GM18511 (cell line): ENCODE measurements at regions not wholly inside any gene's neighbourhood (a gene's known extent, or its start where the extent isn't known, plus 50 kb on each side); places are given as distances from the start of the nearest gene placed in this dataset.

Experiments used
- ATAC-seq: cut with Tn5 transposase; IDR thresholded peaks from one replicate; pipeline ENCODE4 v1.9.1; 2021; ENCODE audit warnings: mild to moderate bottlenecking, moderate library complexity; ENCODE audit not compliant: unreplicated experiment

- no peak for ATAC-seq
Observed at GRCh38 chr4:34619531-34620162, 1624.7 kb downstream of the ARAP2 start.

GRCh38 chr4:34628471-34628870 lies 1615.8 kb downstream of the ARAP2 start:
- no peak for ATAC-seq

DNA sequence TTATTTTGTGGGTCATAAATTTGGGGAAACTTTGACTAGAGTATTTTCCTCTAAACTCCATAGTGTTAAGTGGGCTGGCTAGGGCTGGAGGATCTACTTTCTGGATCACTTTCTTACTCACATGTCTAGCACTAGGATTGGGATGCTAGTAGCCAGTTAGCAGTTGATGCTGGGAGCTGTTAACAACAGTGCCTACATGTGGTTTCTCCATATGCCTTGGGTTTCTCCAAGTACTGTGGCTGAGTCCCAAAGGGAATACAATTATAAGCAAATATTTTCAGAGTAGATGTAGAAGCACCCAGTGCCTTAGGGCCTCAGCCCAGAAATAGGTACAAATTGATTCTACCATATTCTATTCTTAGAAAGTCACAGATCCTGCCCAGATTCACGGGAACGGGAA lies 1614.9 kb downstream of the ARAP2 start:
- no peak for ATAC-seq

DNA sequence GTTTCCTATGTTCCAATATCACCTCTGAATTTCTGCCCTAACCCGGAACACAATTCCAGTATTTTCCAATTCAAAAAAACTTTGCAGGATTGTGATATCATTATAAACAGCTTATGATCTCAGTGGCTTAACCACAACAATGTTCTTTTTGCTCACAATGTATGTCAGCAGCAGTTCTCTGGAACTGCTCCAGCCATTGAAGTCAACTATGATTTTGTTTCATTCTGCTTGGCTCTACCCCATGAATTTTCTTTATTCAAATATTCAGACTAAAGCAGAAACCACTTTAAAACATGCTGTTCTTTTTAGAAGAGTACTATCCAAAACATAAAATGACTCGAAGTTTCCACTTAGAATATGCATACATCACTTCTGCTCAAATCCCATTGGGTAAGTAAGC lies 1611.1 kb downstream of the ARAP2 start:
- ATAC-seq, result no peak

GRCh38 chr4:34636623-34637022 lies 1607.7 kb downstream of the ARAP2 start:
- no peak for ATAC-seq

GRCh38 chr4:34643476-34643875 lies 1600.8 kb downstream of the ARAP2 start:
- ATAC-seq, result no peak

DNA sequence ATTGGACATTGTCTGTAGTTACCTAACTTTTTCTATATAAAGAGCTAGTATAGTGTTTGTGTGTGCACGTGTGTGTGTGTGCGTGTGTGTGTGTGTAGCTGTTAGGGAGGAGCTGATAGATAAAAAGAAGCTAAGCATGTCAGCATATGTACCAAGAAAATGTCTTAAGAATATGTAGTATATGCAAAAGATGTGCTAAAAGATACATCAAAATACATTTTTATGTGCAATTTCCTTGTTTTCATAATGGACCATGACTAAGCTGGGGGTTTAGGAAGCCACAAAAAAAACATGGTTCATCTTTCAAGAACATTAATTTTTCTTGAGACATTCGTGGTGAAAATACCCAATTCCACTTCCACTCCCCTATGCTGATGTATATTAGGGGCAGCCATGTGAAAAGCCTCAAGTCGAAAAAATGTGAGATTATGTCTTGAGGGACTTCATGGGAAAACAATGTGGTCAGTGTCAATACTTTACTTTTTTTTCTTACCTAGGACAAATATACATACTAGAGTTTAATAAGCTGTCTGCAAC lies 1599.7 kb downstream of the ARAP2 start:
- ATAC-seq, result no peak

DNA sequence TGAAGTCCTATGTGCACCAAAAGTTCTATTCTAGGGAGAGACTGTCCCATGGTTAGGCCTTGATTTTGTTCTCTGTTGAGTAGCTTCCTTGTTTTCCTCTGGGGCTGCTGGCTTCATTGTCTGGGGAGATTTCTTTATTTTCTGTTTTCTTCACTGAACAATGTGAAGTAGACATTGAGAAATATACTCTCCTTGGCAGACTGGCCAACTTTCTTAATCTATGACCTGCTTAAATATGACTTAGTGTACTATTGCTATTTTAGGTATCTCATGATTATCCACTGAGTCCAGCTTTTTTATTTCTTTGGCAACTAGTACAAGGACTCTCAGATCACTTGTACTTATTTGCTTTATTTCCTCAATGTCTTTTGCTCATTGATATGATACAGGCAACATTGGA lies 1594.6 kb downstream of the ARAP2 start:
- ATAC-seq, result no peak

- no peak for ATAC-seq
Observed at GRCh38 chr4:34664051-34664450, 1580.3 kb downstream of the ARAP2 start.

DNA sequence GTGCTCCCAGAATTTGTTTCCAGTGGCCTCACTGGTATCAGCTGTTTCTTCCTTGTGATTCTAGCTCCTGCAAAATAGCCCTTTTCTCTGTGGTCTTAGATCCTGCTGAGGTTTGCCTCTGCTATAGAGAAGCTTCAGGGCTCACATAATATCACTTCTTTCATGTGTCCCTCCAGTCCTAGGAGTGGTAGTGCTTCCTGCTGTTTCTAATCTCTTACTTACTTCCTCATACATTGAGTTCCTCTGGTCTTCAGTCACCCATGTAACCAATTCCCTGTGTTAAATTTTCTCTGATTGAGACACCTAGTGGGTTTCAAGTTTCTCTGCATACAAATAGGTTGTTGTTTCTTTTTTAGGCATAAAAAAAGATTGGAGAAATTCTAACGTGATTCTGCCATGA lies 1567.9 kb downstream of the ARAP2 start:
- ATAC-seq, result no peak

GRCh38 chr4:34678431-34678830 lies 1565.9 kb downstream of the ARAP2 start:
- no peak for ATAC-seq

DNA sequence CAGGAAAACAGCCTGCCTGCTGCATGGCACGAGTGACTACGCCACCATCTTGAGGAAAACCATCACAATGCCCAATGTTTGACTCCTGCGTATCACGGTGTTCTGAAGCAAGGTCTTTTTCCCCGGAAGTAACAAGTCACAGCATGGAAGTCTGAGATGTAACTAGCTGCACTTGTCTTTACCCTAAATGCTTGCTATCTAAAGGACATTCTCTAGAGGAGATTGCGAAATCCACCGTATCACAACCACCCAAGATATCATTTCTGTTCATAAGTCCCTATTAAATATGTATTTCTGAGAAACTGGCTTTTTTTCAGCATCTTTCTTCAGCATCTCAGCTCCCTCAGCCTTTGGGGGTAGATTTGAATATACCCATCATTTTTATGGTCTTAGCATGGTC lies 1565.1 kb downstream of the ARAP2 start:
- no peak for ATAC-seq

DNA sequence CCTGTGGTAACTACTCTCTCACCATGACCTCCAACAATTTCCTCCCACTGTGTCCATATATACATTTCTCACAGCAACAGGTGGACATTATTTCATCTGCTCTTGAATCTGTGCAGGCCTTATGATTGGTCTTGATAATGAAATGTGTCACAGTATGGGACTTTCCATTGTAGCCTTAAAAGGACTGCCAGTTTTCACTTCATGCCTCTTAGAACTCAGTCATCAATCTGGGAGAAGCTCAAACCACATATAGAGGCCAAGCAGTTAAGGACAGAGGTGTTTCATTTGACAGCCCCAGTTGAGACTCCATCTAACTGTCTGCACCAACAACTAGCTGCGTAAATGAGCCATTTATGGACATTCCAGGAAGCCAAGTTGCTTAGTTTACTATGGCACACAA lies 1534.8 kb downstream of the ARAP2 start:
- ATAC-seq, result no peak

GRCh38 chr4:34718576-34719245 lies 1525.6 kb downstream of the ARAP2 start:
- no peak for ATAC-seq

GRCh38 chr4:34720571-34720970 lies 1523.7 kb downstream of the ARAP2 start:
- ATAC-seq, result no peak

DNA sequence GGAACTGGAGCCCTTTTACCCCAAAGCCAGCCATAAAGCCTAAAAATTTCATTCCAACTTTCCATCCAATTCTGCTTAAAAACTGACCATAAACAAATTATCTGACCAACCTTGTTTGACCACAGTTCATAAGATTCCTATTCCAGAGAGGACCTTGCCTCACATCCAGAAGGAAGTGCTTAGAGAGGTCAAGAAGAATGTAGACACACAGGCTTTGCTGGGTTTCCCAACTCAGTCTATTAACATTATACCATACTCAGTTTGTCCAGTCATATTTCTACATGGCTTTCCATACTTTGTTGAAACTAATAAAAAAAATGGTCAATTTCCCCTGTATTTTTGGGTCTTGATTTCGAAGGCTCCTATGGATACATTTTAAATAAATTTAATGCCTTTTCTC lies 1522.5 kb downstream of the ARAP2 start:
- ATAC-seq, result no peak

DNA sequence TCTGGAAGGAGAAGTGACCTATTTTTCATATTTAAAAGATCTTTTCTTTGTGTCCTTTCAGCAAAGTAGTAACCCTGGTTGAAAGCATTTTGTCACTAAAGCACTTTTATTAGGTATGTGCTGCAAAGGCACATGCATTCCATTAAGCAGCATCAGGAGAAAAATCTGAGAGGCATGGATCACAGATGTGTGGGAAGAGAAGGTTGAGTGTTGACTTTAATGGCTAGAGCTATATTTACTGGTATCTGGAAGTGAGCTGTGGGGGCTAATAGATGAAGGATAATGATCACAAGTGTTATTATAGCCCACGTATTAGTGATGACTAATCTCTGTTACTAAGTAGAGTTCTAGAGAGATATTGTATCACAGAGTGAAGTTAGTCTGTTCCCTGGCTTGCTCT lies 1520.7 kb downstream of the ARAP2 start:
- ATAC-seq, result no peak

DNA sequence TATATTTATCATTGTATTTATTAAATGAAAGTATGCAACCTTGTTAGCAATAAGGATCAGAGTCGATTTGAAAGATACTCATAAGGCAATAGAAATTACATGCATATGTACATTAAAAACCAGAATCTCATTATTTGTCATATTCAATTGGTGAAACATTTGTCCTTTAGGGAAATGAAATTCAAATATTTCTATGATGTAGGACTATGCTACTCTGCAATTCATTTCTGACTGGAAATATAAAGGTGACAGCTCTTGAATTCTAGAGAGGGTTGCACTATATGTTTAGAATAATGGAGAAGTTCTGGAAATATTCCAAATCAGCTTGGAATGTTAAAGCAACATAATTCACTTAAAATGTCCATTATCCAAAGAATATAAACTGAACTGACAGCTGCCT lies 1519.8 kb downstream of the ARAP2 start:
- ATAC-seq, result no peak

- no peak for ATAC-seq
Observed at GRCh38 chr4:34731070-34731469, 1513.2 kb downstream of the ARAP2 start.

GRCh38 chr4:34732176-34732950 lies 1512.0 kb downstream of the ARAP2 start:
- no peak for ATAC-seq

DNA sequence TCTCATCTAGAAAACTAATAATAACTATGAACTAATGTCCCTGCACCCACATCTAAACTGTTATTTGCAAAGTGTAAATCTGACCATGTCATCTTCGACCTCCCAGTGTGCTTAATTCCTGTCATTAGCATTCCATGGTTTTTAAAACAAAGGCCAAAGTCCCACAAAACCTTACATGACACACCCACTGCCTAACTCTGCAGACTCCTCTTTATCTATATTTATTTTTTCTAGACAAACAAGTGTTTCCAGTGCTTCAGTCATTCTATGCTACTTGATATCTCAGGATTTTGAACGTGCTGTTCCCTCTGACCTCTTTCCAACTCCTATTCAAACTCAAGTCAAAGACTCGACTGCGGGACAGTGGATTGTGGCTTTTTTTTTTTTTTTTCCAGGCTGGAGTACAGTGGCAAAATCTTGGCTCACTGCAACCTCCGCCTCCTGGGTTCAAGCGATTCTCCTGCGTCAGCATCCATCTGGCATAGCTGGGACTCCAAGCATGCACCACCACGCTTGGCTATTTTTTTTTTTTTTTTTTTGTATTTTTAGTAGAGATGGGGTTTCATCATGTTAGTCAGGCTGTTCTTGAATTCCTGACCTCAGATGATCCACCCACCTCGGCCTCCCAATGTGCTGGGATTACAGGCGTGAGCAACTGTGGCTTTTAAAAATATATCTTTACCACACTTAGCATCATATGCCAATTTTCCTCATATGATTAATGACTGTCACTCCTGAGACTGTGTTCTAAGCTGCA lies 1511.0 kb downstream of the ARAP2 start:
- no peak for ATAC-seq
